ENCODE measurements at regions not wholly inside any gene's neighbourhood (a gene's known extent, or its start where the extent isn't known, plus 50 kb on each side); places are given as distances from the start of the nearest gene placed in this dataset.

DNA sequence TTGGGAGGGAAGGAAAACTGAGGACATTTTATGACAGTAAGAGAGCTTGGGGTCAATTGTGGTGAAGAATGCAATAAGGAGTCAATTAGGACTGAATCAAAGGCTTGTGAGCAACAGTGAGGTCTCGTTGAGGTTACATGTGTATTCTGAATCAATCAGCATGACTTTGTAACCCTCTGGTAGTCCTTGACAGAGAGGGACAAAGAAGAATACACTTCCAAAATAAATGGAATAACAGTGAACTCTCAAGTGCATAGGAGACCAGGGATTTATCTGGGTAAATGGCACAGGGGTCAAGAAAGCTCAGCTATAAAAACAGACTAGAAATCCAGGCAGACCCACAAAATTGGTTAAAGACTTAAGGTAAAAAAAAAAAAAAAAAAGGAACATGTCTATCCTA lies 85.1 kb upstream of the NAV3 start:
- ATAC-seq (no peak), DNase-seq (ENCODE audit: low read depth, low spot score) (no peak)
- ChIA-PET POLR2A (no interaction called here), CTCF (no interaction called here)
- no peak overlapping the region for H3K27ac ChIP-seq (ENCODE audit: low read length)
- intact Hi-C loops (cut with micrococcal nuclease; ENCODE audit: unreplicated experiment) (no loop called here), in situ Hi-C loops (cut with HindIII; ENCODE audit: low pct_unique_long_range_greater_than_20kb, low sequenced_read_pairs) (no loop called here)
- H3K9me3 ChIP-seq (ENCODE audit: control insufficient read depth, insufficient read depth, low read depth, low read length): 0 out of 2 replicates have a peak, but pooled peaks cover 3% of the 10 kb centered on the region
- no TSS peak for BruUV-seq (replicated peaks)
- H3K4me3 ChIP-seq (ENCODE audit: low read depth in 2 of 2, low read length in 2 of 2): no peak overlapping the region
- no peaks in the 10 kb centered on the region for H3K27me3 ChIP-seq (ENCODE audit: control insufficient read depth, insufficient read depth, low read length)
- TF ChIP-seq TCF7L2 (IDR thresholded peaks at IDR 0.05; ENCODE audit: low read depth, low read length) (no peak), SIN3A (IDR thresholded peaks at IDR 0.05; ENCODE audit: borderline replicate concordance, insufficient read depth, low read depth, low read length) (no peak), POLR2AphosphoS5 (IDR thresholded peaks at IDR 0.05; ENCODE audit: low read depth, low read length) (no peak)
- TF ChIP-seq, protein P1, sequence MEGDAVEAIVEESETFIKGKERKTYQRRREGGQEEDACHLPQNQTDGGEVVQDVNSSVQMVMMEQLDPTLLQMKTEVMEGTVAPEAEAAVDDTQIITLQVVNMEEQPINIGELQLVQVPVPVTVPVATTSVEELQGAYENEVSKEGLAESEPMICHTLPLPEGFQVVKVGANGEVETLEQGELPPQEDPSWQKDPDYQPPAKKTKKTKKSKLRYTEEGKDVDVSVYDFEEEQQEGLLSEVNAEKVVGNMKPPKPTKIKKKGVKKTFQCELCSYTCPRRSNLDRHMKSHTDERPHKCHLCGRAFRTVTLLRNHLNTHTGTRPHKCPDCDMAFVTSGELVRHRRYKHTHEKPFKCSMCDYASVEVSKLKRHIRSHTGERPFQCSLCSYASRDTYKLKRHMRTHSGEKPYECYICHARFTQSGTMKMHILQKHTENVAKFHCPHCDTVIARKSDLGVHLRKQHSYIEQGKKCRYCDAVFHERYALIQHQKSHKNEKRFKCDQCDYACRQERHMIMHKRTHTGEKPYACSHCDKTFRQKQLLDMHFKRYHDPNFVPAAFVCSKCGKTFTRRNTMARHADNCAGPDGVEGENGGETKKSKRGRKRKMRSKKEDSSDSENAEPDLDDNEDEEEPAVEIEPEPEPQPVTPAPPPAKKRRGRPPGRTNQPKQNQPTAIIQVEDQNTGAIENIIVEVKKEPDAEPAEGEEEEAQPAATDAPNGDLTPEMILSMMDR (IDR thresholded peaks at IDR 0.05): no peak
- TF ChIP-seq, protein P2, sequence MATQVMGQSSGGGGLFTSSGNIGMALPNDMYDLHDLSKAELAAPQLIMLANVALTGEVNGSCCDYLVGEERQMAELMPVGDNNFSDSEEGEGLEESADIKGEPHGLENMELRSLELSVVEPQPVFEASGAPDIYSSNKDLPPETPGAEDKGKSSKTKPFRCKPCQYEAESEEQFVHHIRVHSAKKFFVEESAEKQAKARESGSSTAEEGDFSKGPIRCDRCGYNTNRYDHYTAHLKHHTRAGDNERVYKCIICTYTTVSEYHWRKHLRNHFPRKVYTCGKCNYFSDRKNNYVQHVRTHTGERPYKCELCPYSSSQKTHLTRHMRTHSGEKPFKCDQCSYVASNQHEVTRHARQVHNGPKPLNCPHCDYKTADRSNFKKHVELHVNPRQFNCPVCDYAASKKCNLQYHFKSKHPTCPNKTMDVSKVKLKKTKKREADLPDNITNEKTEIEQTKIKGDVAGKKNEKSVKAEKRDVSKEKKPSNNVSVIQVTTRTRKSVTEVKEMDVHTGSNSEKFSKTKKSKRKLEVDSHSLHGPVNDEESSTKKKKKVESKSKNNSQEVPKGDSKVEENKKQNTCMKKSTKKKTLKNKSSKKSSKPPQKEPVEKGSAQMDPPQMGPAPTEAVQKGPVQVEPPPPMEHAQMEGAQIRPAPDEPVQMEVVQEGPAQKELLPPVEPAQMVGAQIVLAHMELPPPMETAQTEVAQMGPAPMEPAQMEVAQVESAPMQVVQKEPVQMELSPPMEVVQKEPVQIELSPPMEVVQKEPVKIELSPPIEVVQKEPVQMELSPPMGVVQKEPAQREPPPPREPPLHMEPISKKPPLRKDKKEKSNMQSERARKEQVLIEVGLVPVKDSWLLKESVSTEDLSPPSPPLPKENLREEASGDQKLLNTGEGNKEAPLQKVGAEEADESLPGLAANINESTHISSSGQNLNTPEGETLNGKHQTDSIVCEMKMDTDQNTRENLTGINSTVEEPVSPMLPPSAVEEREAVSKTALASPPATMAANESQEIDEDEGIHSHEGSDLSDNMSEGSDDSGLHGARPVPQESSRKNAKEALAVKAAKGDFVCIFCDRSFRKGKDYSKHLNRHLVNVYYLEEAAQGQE (IDR thresholded peaks at IDR 0.05; ENCODE audit: insufficient read depth in 1 of 2, low read depth in 2 of 2, low read length in 1 of 2): no peak
- H3K4me1 ChIP-seq (ENCODE audit: control insufficient read depth, insufficient read depth, low read length): no peaks in the 10 kb centered on the region
- H3K36me3 ChIP-seq (ENCODE audit: control insufficient read depth, insufficient read depth, low read length): no peaks in the 10 kb centered on the region

DNA sequence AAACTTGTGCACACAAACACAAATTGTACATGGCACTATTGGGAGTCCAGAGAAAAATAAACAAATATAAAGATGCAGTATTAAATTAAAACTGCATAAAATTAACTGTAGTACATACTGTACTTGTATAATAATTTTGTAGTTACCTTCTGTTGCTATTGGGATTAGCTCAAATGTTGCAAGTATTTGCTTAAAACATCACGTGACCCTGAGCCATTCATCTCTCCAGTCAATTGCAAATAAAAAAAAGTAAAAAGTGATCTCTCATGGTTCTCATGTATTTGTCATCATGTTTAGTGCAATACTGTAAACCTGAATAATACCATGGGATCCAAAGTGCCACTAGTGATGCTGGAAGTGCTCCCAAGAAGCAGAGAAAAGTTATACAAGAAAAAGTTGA lies 88.1 kb upstream of the NAV3 start:
- no peaks in the 10 kb centered on the region for H3K36me3 ChIP-seq (ENCODE audit: control insufficient read depth, insufficient read depth, low read length)
- no peaks in the 10 kb centered on the region for H3K4me1 ChIP-seq (ENCODE audit: control insufficient read depth, insufficient read depth, low read length)
- in situ Hi-C loops (cut with HindIII; ENCODE audit: low pct_unique_long_range_greater_than_20kb, low sequenced_read_pairs): no loop called here
- no TSS peak for BruUV-seq (replicated peaks)
- DNase-seq (ENCODE audit: low read depth, low spot score) (no peak), ATAC-seq (no peak)
- H3K4me3 ChIP-seq (ENCODE audit: low read depth in 2 of 2, low read length in 2 of 2): no peak overlapping the region
- intact Hi-C loops (cut with micrococcal nuclease; ENCODE audit: unreplicated experiment): no loop called here
- ChIA-PET POLR2A (no interaction called here), CTCF (no interaction called here)
- no peaks in the 10 kb centered on the region for H3K27me3 ChIP-seq (ENCODE audit: control insufficient read depth, insufficient read depth, low read length)
- TF ChIP-seq SIN3A (IDR thresholded peaks at IDR 0.05; ENCODE audit: borderline replicate concordance, insufficient read depth, low read depth, low read length): no peak
- no peak for TF ChIP-seq TCF7L2 (IDR thresholded peaks at IDR 0.05; ENCODE audit: low read depth, low read length)
- TF ChIP-seq POLR2AphosphoS5 (IDR thresholded peaks at IDR 0.05; ENCODE audit: low read depth, low read length): no peak
- TF ChIP-seq, protein P1 (IDR thresholded peaks at IDR 0.05): no peak
- TF ChIP-seq, protein P2 (IDR thresholded peaks at IDR 0.05; ENCODE audit: insufficient read depth in 1 of 2, low read depth in 2 of 2, low read length in 1 of 2): no peak
- no peak overlapping the region for H3K27ac ChIP-seq (ENCODE audit: low read length)
- H3K9me3 ChIP-seq (ENCODE audit: control insufficient read depth, insufficient read depth, low read depth, low read length): peaks cover 3% of the 10 kb centered on the region; the same call in 1 of the 2 replicates

Measured in Panc1 (cell line).